Activated CD8-positive, alpha-beta memory T cell treated with anti-CD3 and anti-CD28 coated beads, Interleukin-2, amount 50 U/mL, for 48 hours (primary cell): ENCODE measurements at regions not wholly inside any gene's neighbourhood (a gene's known extent, or its start where the extent isn't known, plus 50 kb on each side); places are given as distances from the start of the nearest gene placed in this dataset.

Experiments
- DNase-seq: peaks from one replicate; pipeline ENCODE4 v3.0.0-alpha.2; 2020

- DNase-seq: no peak
Measured at GRCh38 chr2:14684516-14684915, 52.0 kb downstream of the LRATD1 start.

GRCh38 chr2:14690926-14691325, 58.4 kb downstream of the LRATD1 start:
- no peak for DNase-seq

GRCh38 chr2:14693874-14694273, 61.4 kb downstream of the LRATD1 start:
- no peak for DNase-seq

- DNase-seq: no peak
Measured at GRCh38 chr2:14700753-14701152, 68.2 kb downstream of the LRATD1 start.

- no peak for DNase-seq
Measured at GRCh38 chr2:14702258-14702657, 69.7 kb downstream of the LRATD1 start.

- DNase-seq: no peak
Measured at GRCh38 chr2:14706201-14706600, 73.7 kb downstream of the LRATD1 start.

GRCh38 chr2:14712111-14712510, 79.6 kb downstream of the LRATD1 start:
- no peak for DNase-seq

GRCh38 chr2:14713248-14713647, 80.7 kb downstream of the LRATD1 start:
- no peak for DNase-seq

GRCh38 chr2:14715600-14715999, 83.1 kb downstream of the LRATD1 start:
- DNase-seq: no peak

- no peak for DNase-seq
Measured at GRCh38 chr2:14716319-14716718, 83.8 kb downstream of the LRATD1 start.

GRCh38 chr2:14717131-14717530, 84.6 kb downstream of the LRATD1 start:
- DNase-seq: no peak

- no peak for DNase-seq
Measured at GRCh38 chr2:14720319-14720718, 87.8 kb downstream of the LRATD1 start.

- DNase-seq: no peak
Measured at GRCh38 chr2:14720739-14721138, 88.2 kb downstream of the LRATD1 start.

GRCh38 chr2:14722904-14723570, 90.5 kb downstream of the LRATD1 start:
- no peak for DNase-seq

GRCh38 chr2:14723684-14724083, 91.2 kb downstream of the LRATD1 start:
- no peak for DNase-seq

GRCh38 chr2:14735696-14736095, 103.2 kb downstream of the LRATD1 start:
- DNase-seq: no peak

- no peak for DNase-seq
Measured at GRCh38 chr2:14737201-14737600, 104.7 kb downstream of the LRATD1 start.

GRCh38 chr2:14743861-14744260, 111.3 kb downstream of the LRATD1 start:
- DNase-seq: no peak

GRCh38 chr2:14745288-14746076, 113.0 kb downstream of the LRATD1 start:
- no peak for DNase-seq

- DNase-seq: no peak
Measured at GRCh38 chr2:14746133-14746532, 113.6 kb downstream of the LRATD1 start.

GRCh38 chr2:14747447-14747846, 114.9 kb downstream of the LRATD1 start:
- DNase-seq: no peak

- DNase-seq: no peak
Measured at GRCh38 chr2:14749884-14750283, 117.4 kb downstream of the LRATD1 start.

GRCh38 chr2:14750433-14750832, 117.9 kb downstream of the LRATD1 start:
- no peak for DNase-seq

GRCh38 chr2:14751581-14751980, 119.1 kb downstream of the LRATD1 start:
- no peak for DNase-seq

- DNase-seq: no peak
Measured at GRCh38 chr2:14752295-14752694, 119.8 kb downstream of the LRATD1 start.
